A549 (cell line): ENCODE measurements at regions not wholly inside any gene's neighbourhood (a gene's known extent, or its start where the extent isn't known, plus 50 kb on each side); places are given as distances from the start of the nearest gene placed in this dataset.

Experiments
- ATAC-seq, 2 experiments: fragments of 200-7000 bp in 1 of 2; fragments of >200 bp in 1 of 2; cut with Nextera tagmentation in 1 of 2; cut with Tn5 transposase in 1 of 2; 3 replicates each; pipeline versions ENCODE4 v1.8.0 to v1.9.1; 2018 to 2020; ENCODE audit warnings: mild to moderate bottlenecking in 1 of 2, moderate library complexity in 1 of 2
- CTCF ChIA-PET: fragments of 300-600 bp; sonication (Branson Sonifier 250); formaldehyde crosslinking; extraction: SDS; loops from one replicate; lab custom pipeline; 2021; ENCODE audit warnings: antibody characterized with exemption, inconsistent platforms; lab: Yijun Ruan, JAX
- POLR2A ChIA-PET: fragments of 350-600 bp; formaldehyde crosslinking; extraction: SDS; loops from one replicate; lab custom pipeline; 2021; ENCODE audit warnings: antibody characterized with exemption, inconsistent platforms; lab: Yijun Ruan, JAX
- DNase-seq, 2 experiments: peaks; one replicate each; pipeline versions ENCODE4 v3.0.0 to v3.0.0-alpha.2; 2011 to 2016; ENCODE audit warnings: low read depth in 1 of 2, low spot score in 1 of 2
- FAIRE-seq: peaks from 2 replicates; lab custom pipeline; 2011; peaks lifted over from hg19 to GRCh38; lab: Jason Lieb, UNC
- H3K27ac ChIP-seq, 2 experiments: fragments of >200 bp; sonication (Bioruptor Twin); formaldehyde crosslinking; 3 replicates each; pipeline ENCODE4 v1.5.1; 2016 to 2017
- H3K4me1 ChIP-seq: fragments of >200 bp; sonication (Bioruptor Twin); formaldehyde crosslinking; 3 replicates; pipeline ENCODE4 v1.6.1; 2016
- H3K4me2 ChIP-seq: fragments of >200 bp; sonication (Bioruptor Twin); formaldehyde crosslinking; 3 replicates; pipeline ENCODE4 v1.6.1; 2016
- H3K4me3 ChIP-seq: fragments of >200 bp; sonication (Bioruptor Twin); formaldehyde crosslinking; 3 replicates; pipeline ENCODE4 v1.5.1; 2016
- H3K9me3 ChIP-seq: fragments of >200 bp; sonication (Bioruptor Twin); formaldehyde crosslinking; 3 replicates; pipeline ENCODE4 v1.6.1; 2016
- CBX2 ChIP-seq: fragments of 200-600 bp; sonication (generic); IDR thresholded peaks from 2 replicates; pipeline ENCODE4 v1.6.1; 2016; ENCODE audit warnings: low read depth, mild to moderate bottlenecking, borderline replicate concordance
- CEBPB ChIP-seq, 2 experiments: fragments of >200 bp in 1 of 2; sonication (Bioruptor Twin) in 1 of 2; formaldehyde crosslinking in 1 of 2; IDR thresholded peaks; 2 replicates each; pipeline ENCODE4 v1.6.1; 2012 to 2016
- CTCF ChIP-seq: fragments of >200 bp; sonication (Bioruptor Twin); formaldehyde crosslinking; IDR thresholded peaks from 3 replicates; pipeline ENCODE4 v1.5.1; 2016
- EHMT2 ChIP-seq: fragments of 200-600 bp; sonication (generic); IDR thresholded peaks from 2 replicates; pipeline ENCODE4 v1.6.1; 2016; ENCODE audit warnings: antibody characterized with exemption, low read depth, mild to moderate bottlenecking, moderate library complexity
- EP300 ChIP-seq, 2 experiments: fragments of >200 bp; sonication (Bioruptor Twin); formaldehyde crosslinking; IDR thresholded peaks; 2 replicates in 1 of 2; 3 replicates in 1 of 2; pipeline ENCODE4 v1.6.1; 2016 to 2017
- FOSB ChIP-seq: fragments of 250-450 bp; sonication (Bioruptor Pico); IDR thresholded peaks from 2 replicates; pipeline ENCODE4 v1.5.0; 2020; ENCODE audit warnings: mild to moderate bottlenecking, moderate library complexity
- FOXS1 ChIP-seq: fragments of 250-450 bp; sonication (Bioruptor Pico); IDR thresholded peaks from 2 replicates; pipeline ENCODE4 v1.5.0; 2020; ENCODE audit warnings: mild to moderate bottlenecking, moderate library complexity
- HES2 ChIP-seq: fragments of >200 bp; sonication (Bioruptor Twin); formaldehyde crosslinking; IDR thresholded peaks from 2 replicates; pipeline ENCODE4 v1.6.1; 2016
- HEYL ChIP-seq: fragments of 250-450 bp; sonication (Bioruptor Pico); IDR thresholded peaks from 2 replicates; pipeline ENCODE4 v1.8.0; 2021; ENCODE audit warnings: mild to moderate bottlenecking, moderate library complexity
- JUN ChIP-seq, 2 experiments: fragments of >200 bp; sonication (Bioruptor Twin); formaldehyde crosslinking; IDR thresholded peaks; 2 replicates in 1 of 2; 3 replicates in 1 of 2; pipeline ENCODE4 v1.6.1; 2016 to 2017
- JUNB ChIP-seq: fragments of >200 bp; sonication (Bioruptor Twin); formaldehyde crosslinking; IDR thresholded peaks from 2 replicates; pipeline ENCODE4 v1.6.1; 2016
- KDM5A ChIP-seq: fragments of 200-600 bp; sonication (generic); IDR thresholded peaks from 2 replicates; pipeline ENCODE4 v1.6.1; 2016; ENCODE audit warnings: antibody characterized with exemption, mild to moderate bottlenecking
- MAFK ChIP-seq: fragments of 450-650 bp; IDR thresholded peaks from 2 replicates; pipeline ENCODE4 v1.6.1; 2014; ENCODE audit not compliant: partially characterized antibody
- POLR2A ChIP-seq: IDR thresholded peaks from 2 replicates; pipeline ENCODE4 v1.6.1; 2012; ENCODE audit warnings: mild to moderate bottlenecking, low read length
- RAD21 ChIP-seq, 2 experiments: fragments of >200 bp in 1 of 2; sonication (Bioruptor Twin) in 1 of 2; formaldehyde crosslinking in 1 of 2; IDR thresholded peaks in 1 of 2; conservative IDR thresholded peaks in 1 of 2; 2 replicates in 1 of 2; 3 replicates in 1 of 2; pipeline ENCODE4 v1.6.1; 2012 to 2018; ENCODE audit warnings: inconsistent platforms in 1 of 2
- REST ChIP-seq: fragments of 200-600 bp; sonication (generic); IDR thresholded peaks from 2 replicates; pipeline ENCODE4 v1.6.1; 2016; ENCODE audit warnings: antibody characterized with exemption, mild to moderate bottlenecking, moderate library complexity
- RFX5 ChIP-seq: fragments of 450-650 bp; IDR thresholded peaks from 2 replicates; pipeline ENCODE4 v1.7.1; 2014; ENCODE audit warnings: antibody characterized with exemption, mild to moderate bottlenecking, moderate library complexity
- RNF2 ChIP-seq: fragments of 200-600 bp; sonication (generic); IDR thresholded peaks from 2 replicates; pipeline ENCODE4 v1.6.1; 2016; ENCODE audit warnings: low read depth, mild to moderate bottlenecking, antibody characterized with exemption, moderate library complexity, borderline replicate concordance
- SMC3 ChIP-seq: fragments of >200 bp; sonication (Bioruptor Twin); formaldehyde crosslinking; IDR thresholded peaks from 3 replicates; pipeline ENCODE4 v1.6.1; 2018; ENCODE audit warnings: inconsistent platforms
- SREBF2 ChIP-seq: fragments of 450-650 bp; IDR thresholded peaks from 2 replicates; pipeline ENCODE4 v1.6.1; 2014; ENCODE audit warnings: mild to moderate bottlenecking, moderate library complexity
- TP53 ChIP-seq: fragments of 250-450 bp; sonication (Bioruptor Pico); IDR thresholded peaks from 2 replicates; pipeline ENCODE4 v1.5.0; 2021; ENCODE audit warnings: mild to moderate bottlenecking, moderate library complexity
- WGBS: methylation state at CpG from one replicate; pipeline ENCODE4 v1.1.6; 2017; ENCODE audit errors: missing lambda C conversion rate; 5-methylcytosine and 5-hydroxymethylcytosine counted together

GRCh38 chr16:64416216-64417005, 705.5 kb downstream of the CDH11 start (continued):
- TF ChIP-seq RAD21 (conservative IDR thresholded peaks at IDR 0.05 in 1 of 2, IDR thresholded peaks at IDR 0.05 in 1 of 2) (no peak), RNF2 (no peak), CBX2 (no peak), TP53 (CRISPR knock-in tag) (no peak), KDM5A (no peak)

GRCh38 chr16:64412578-64413280, 709.1 kb downstream of the CDH11 start:
- ChIA-PET POLR2A (no interaction called here), CTCF (no interaction called here)
- no peak overlapping the region for H3K4me2 ChIP-seq
- no peak for DNase-seq
- no peaks in the 10 kb centered on the region for H3K4me1 ChIP-seq
- H3K9me3 ChIP-seq, result no peaks in the 10 kb centered on the region
- 3% methylated on average over 2 of the region's 2 CpGs for WGBS
- no peak for FAIRE-seq
- TF ChIP-seq HES2 (no peak), REST (no peak), SMC3 (no peak), POLR2A (no peak), EHMT2 (no peak), FOSB (CRISPR knock-in tag) (no peak), SREBF2 (no peak), MAFK (no peak), CEBPB (IDR thresholded peaks at IDR 0.05) (no peak), CBX2 (no peak), JUN (IDR thresholded peaks at IDR 0.05) (no peak), RNF2 (no peak)
- no peak for ATAC-seq
- no peak overlapping the region for H3K27ac ChIP-seq
- no peak overlapping the region for H3K4me3 ChIP-seq

GRCh38 chr16:64410306-64410705, 711.6 kb downstream of the CDH11 start:
- ChIA-PET CTCF (no interaction called here), POLR2A (no interaction called here)
- no peak for ATAC-seq
- H3K9me3 ChIP-seq, result no peaks in the 10 kb centered on the region
- H3K4me3 ChIP-seq, result no peak overlapping the region
- H3K27ac ChIP-seq, result no peak overlapping the region
- no peak overlapping the region for H3K4me2 ChIP-seq
- no peak for DNase-seq
- 10% methylated on average over 1 of the region's 1 CpG for WGBS
- H3K4me1 ChIP-seq, result no peaks in the 10 kb centered on the region
- FAIRE-seq, result no peak
- no peak for TF ChIP-seq RFX5
- no peak for TF ChIP-seq EHMT2
- TF ChIP-seq FOXS1 (CRISPR knock-in tag), result no peak
- TF ChIP-seq HEYL (CRISPR knock-in tag), result no peak
- no peak for TF ChIP-seq JUNB
- TF ChIP-seq CTCF, result no peak
- no peak for TF ChIP-seq EP300 (IDR thresholded peaks at IDR 0.05)
